ENCODE measurements at regions not wholly inside any gene's neighbourhood (a gene's known extent, or its start where the extent isn't known, plus 50 kb on each side); places are given as distances from the start of the nearest gene placed in this dataset.
"Not testable (repeated sequence)": the region's sequence is repeated elsewhere in the genome, so short reads cannot be mapped to it uniquely, and the experiment has no call there.

- DNase-seq: no peak
These were observed 99.6 kb downstream of the SLC25A47 start for GRCh38 chr14:100422556-100423316.

- no peak for DNase-seq
These were observed 100.3 kb downstream of the SLC25A47 start for GRCh38 chr14:100423317-100424010.

- DNase-seq: no peak
These were observed 101.6 kb downstream of the SLC25A47 start for GRCh38 chr14:100424504-100425428.

- DNase-seq: no peak
These were observed 102.3 kb downstream of the SLC25A47 start for GRCh38 chr14:100425429-100425827.

GRCh38 chr14:100426314-100426713 is 103.2 kb downstream of the SLC25A47 start:
- DNase-seq: no peak

GRCh38 chr14:100427166-100427565 is 104.0 kb downstream of the SLC25A47 start:
- no peak for DNase-seq

- no peak for DNase-seq
These were observed 105.6 kb downstream of the SLC25A47 start for GRCh38 chr14:100428727-100429126.

- DNase-seq: no peak
These were observed 106.4 kb downstream of the SLC25A47 start for GRCh38 chr14:100429537-100429936.

GRCh38 chr14:100430571-100430970 is 107.4 kb downstream of the SLC25A47 start:
- no peak for DNase-seq

- DNase-seq: not testable (repeated sequence)
These were observed 108.3 kb downstream of the SLC25A47 start for GRCh38 chr14:100431461-100431860.

- DNase-seq: no peak
These were observed 109.7 kb downstream of the SLC25A47 start for GRCh38 chr14:100432652-100433427.

GRCh38 chr14:100433428-100433814 is 110.3 kb downstream of the SLC25A47 start:
- no peak for DNase-seq

- DNase-seq: no peak
These were observed 111.0 kb downstream of the SLC25A47 start for GRCh38 chr14:100434033-100434601.

GRCh38 chr14:100434911-100435438 is 111.8 kb downstream of the SLC25A47 start:
- no peak for DNase-seq

- DNase-seq: no peak
These were observed 112.3 kb downstream of the SLC25A47 start for GRCh38 chr14:100435459-100435858.

- DNase-seq: no peak
These were observed 113.7 kb downstream of the SLC25A47 start for GRCh38 chr14:100436745-100437406.

- no peak for DNase-seq
These were observed 115.1 kb downstream of the SLC25A47 start for GRCh38 chr14:100438271-100438670.

GRCh38 chr14:100438678-100439592 is 115.8 kb downstream of the SLC25A47 start:
- peak; percentile 13 for DNase-seq

GRCh38 chr14:100439781-100440180 is 116.6 kb downstream of the SLC25A47 start:
- no peak for DNase-seq

- peak; percentile 79 for DNase-seq
These were observed 117.1 kb downstream of the SLC25A47 start for GRCh38 chr14:100440207-100440631.

Data from NCI-H526 treated with DMSO at 0.1 percent for 48 hours (cell line).